ENCODE measurements at regions not wholly inside any gene's neighbourhood (a gene's known extent, or its start where the extent isn't known, plus 50 kb on each side); places are given as distances from the start of the nearest gene placed in this dataset.

GRCh38 chrX:9327086-9327746, 137.6 kb upstream of the TBL1X start:
- ATAC-seq (ENCODE audit: low FRiP score) (no peak), DNase-seq (ENCODE audit: low spot score) (no peak)
- TF ChIP-seq CTCF (IDR thresholded peaks at IDR 0.05): no peak

- DNase-seq (ENCODE audit: low spot score) (no peak), ATAC-seq (ENCODE audit: low FRiP score) (no peak)
- no peak for TF ChIP-seq CTCF (IDR thresholded peaks at IDR 0.05)
Measured at GRCh38 chrX:9327747-9328145, 137.1 kb upstream of the TBL1X start.

- ATAC-seq (ENCODE audit: low FRiP score) (no peak), DNase-seq (ENCODE audit: low spot score) (no peak)
- no peak for TF ChIP-seq CTCF (IDR thresholded peaks at IDR 0.05)
Measured at GRCh38 chrX:9329056-9329455, 135.8 kb upstream of the TBL1X start.

GRCh38 chrX:9330249-9330982, 134.4 kb upstream of the TBL1X start:
- ATAC-seq (ENCODE audit: low FRiP score) (no peak), DNase-seq (ENCODE audit: low spot score) (no peak)
- no peak for TF ChIP-seq CTCF (IDR thresholded peaks at IDR 0.05)

- ATAC-seq (ENCODE audit: low FRiP score): no peak
- TF ChIP-seq CTCF (IDR thresholded peaks at IDR 0.05): no peak
Measured at GRCh38 chrX:9333873-9334560, 130.8 kb upstream of the TBL1X start.

GRCh38 chrX:9335251-9335650, 129.6 kb upstream of the TBL1X start:
- DNase-seq (ENCODE audit: low spot score) (no peak), ATAC-seq (ENCODE audit: low FRiP score) (no peak)
- TF ChIP-seq CTCF (IDR thresholded peaks at IDR 0.05): no peak

More at GRCh38 chrX:9333873-9334560, 130.8 kb upstream of the TBL1X start:
- no peak for DNase-seq (ENCODE audit: low spot score)
